GM23338 (cell line): ENCODE measurements at regions not wholly inside any gene's neighbourhood (a gene's known extent, or its start where the extent isn't known, plus 50 kb on each side); places are given as distances from the start of the nearest gene placed in this dataset.

ENCODE experiments used
- ATAC-seq: fragments of 200-7000 bp; cut with Tn5 transposase; 3 replicates; pipeline ENCODE4 v1.9.1; 2020
- DNase-seq: peaks from one replicate; pipeline ENCODE4 v3.0.0-alpha.2; 2015; ENCODE audit warnings: low spot score
- H2AFZ ChIP-seq: fragments of 200-600 bp; sonication (generic); 2 replicates; pipeline ENCODE4 v1.8.0; 2016; ENCODE audit warnings: antibody characterized with exemption, mild to moderate bottlenecking, moderate library complexity
- H3F3A ChIP-seq: fragments of 200-600 bp; sonication (generic); replicated peaks from 2 replicates; pipeline ENCODE4 v1.8.0; 2017; ENCODE audit warnings: antibody characterized with exemption, mixed run types, low read depth
- H3K27ac ChIP-seq: fragments of 200-600 bp; sonication (generic); 2 replicates; pipeline ENCODE4 v1.6.1; 2016; ENCODE audit warnings: low read depth
- H3K27me3 ChIP-seq: fragments of 200-600 bp; sonication (generic); 2 replicates; pipeline ENCODE4 v1.8.0; 2016; ENCODE audit warnings: mild to moderate bottlenecking, mixed run types, moderate library complexity; ENCODE audit not compliant: insufficient read depth
- H3K36me3 ChIP-seq: fragments of 200-600 bp; sonication (generic); 2 replicates; pipeline ENCODE4 v1.8.0; 2016; ENCODE audit warnings: mild to moderate bottlenecking; ENCODE audit not compliant: insufficient read depth
- H3K4me1 ChIP-seq: fragments of 200-600 bp; sonication (generic); 2 replicates; pipeline ENCODE4 v1.8.0; 2016; ENCODE audit warnings: mild to moderate bottlenecking, moderate library complexity; ENCODE audit not compliant: insufficient read depth
- H3K4me2 ChIP-seq: fragments of 200-600 bp; sonication (generic); 2 replicates; pipeline ENCODE4 v1.7.1; 2017; ENCODE audit warnings: mixed run types
- H3K4me3 ChIP-seq: fragments of 200-600 bp; sonication (generic); 2 replicates; pipeline ENCODE4 v1.6.1; 2016; ENCODE audit warnings: mixed run types
- H3K79me2 ChIP-seq: fragments of 200-600 bp; sonication (generic); replicated peaks from 2 replicates; pipeline ENCODE4 v1.8.0; 2017; ENCODE audit warnings: mild to moderate bottlenecking; ENCODE audit not compliant: insufficient read depth
- H3K9me2 ChIP-seq: fragments of 200-600 bp; sonication (generic); 2 replicates; pipeline ENCODE4 v1.8.0; 2017; ENCODE audit not compliant: insufficient read depth
- H4K20me1 ChIP-seq: fragments of 200-600 bp; sonication (generic); replicated peaks from 2 replicates; pipeline ENCODE4 v1.8.0; 2017; ENCODE audit warnings: mild to moderate bottlenecking; ENCODE audit not compliant: insufficient read depth
- H3K27ac Mint-ChIP-seq: 2 replicates; pipeline ENCODE4 v1.8.0; 2020; ENCODE audit warnings: inconsistent platforms, mild to moderate bottlenecking, moderate library complexity, mixed read lengths
- H3K27me3 Mint-ChIP-seq: 3 replicates; pipeline ENCODE4 v1.8.0; 2022; ENCODE audit warnings: low read depth, mild to moderate bottlenecking, moderate library complexity, mixed read lengths, inconsistent platforms; ENCODE audit not compliant: insufficient read depth, poor library complexity
- H3K36me3 Mint-ChIP-seq: 3 replicates; pipeline ENCODE4 v1.8.0; 2021; ENCODE audit warnings: low read depth, mild to moderate bottlenecking, inconsistent platforms, moderate library complexity, mixed read lengths
- H3K4me1 Mint-ChIP-seq: 3 replicates; pipeline ENCODE4 v1.8.0; 2020; ENCODE audit warnings: mild to moderate bottlenecking, inconsistent platforms, mixed read lengths
- H3K4me3 Mint-ChIP-seq: 3 replicates; pipeline ENCODE4 v1.8.0; 2021; ENCODE audit warnings: moderate library complexity, mild to moderate bottlenecking, inconsistent platforms, mixed read lengths
- H3K9me3 Mint-ChIP-seq: 3 replicates; pipeline ENCODE4 v1.8.0; 2020; ENCODE audit warnings: moderate library complexity, mild to moderate bottlenecking, inconsistent platforms, mixed read lengths
- CREB1 ChIP-seq: fragments of 250-450 bp; sonication (Bioruptor Pico); IDR thresholded peaks from 2 replicates; pipeline ENCODE4 v1.5.0; 2020; ENCODE audit warnings: low read depth, mild to moderate bottlenecking, moderate library complexity
- CTCF ChIP-seq, 2 experiments: fragments of 200-600 bp in 1 of 2; sonication (generic) in 1 of 2; conservative IDR thresholded peaks; 2 replicates each; pipeline versions ENCODE4 v1.5.1 to v1.6.1; 2016 to 2017; ENCODE audit warnings: antibody characterized with exemption in 2 of 2, low read depth in 2 of 2, mild to moderate bottlenecking in 2 of 2, moderate library complexity in 1 of 2
- EZH2 ChIP-seq: fragments of 200-600 bp; sonication (generic); IDR thresholded peaks from one replicate; pipeline ENCODE4 v1.8.0; 2017; ENCODE audit warnings: antibody characterized with exemption, mild to moderate bottlenecking, low read depth; ENCODE audit not compliant: unreplicated experiment
- JUNB ChIP-seq: IDR thresholded peaks from one replicate; pipeline ENCODE4 v1.6.1; 2016; ENCODE audit warnings: antibody characterized with exemption; ENCODE audit not compliant: unreplicated experiment
- POLR2AphosphoS5 ChIP-seq: IDR thresholded peaks from 2 replicates; pipeline ENCODE4 v1.6.1; 2016; ENCODE audit warnings: antibody characterized with exemption, low read depth
- REST ChIP-seq: IDR thresholded peaks from one replicate; pipeline ENCODE4 v1.6.1; 2018; ENCODE audit warnings: antibody characterized with exemption; ENCODE audit not compliant: unreplicated experiment
- STAT1 ChIP-seq: IDR thresholded peaks from one replicate; pipeline ENCODE4 v1.6.1; 2016; ENCODE audit warnings: antibody characterized with exemption; ENCODE audit not compliant: unreplicated experiment
- ZNF331 ChIP-seq: fragments of 250-450 bp; sonication (Bioruptor Pico); IDR thresholded peaks from 2 replicates; pipeline ENCODE4 v1.5.0; 2020; ENCODE audit warnings: low read depth, mild to moderate bottlenecking, moderate library complexity
- ZNF462 ChIP-seq: fragments of 250-450 bp; sonication (Bioruptor Pico); IDR thresholded peaks from 2 replicates; pipeline ENCODE4 v1.5.0; 2020; ENCODE audit warnings: mild to moderate bottlenecking, moderate library complexity

GRCh38 chr12:89909753-89910152, 201.1 kb upstream of the ATP2B1 start:
- peaks cover 5% of the 10 kb centered on the region; the same call in 1 of the 2 replicates for H3K4me1 ChIP-seq
- Mint-ChIP-seq H3K4me3 (no peak overlapping the region), H3K9me3 (peaks cover 10% of the 10 kb centered on the region; the same call in 2 of the 3 replicates), H3K4me1 (no peaks in the 10 kb centered on the region), H3K27me3 (peaks cover 4% of the 10 kb centered on the region), H3K27ac (no peak overlapping the region), H3K36me3 (peaks cover 3% of the 10 kb centered on the region; the same call in 2 of the 3 replicates)
- H3K36me3 ChIP-seq = no peaks in the 10 kb centered on the region
- H3K79me2 ChIP-seq = no peaks in the 10 kb centered on the region
- H3K27ac ChIP-seq = no peak overlapping the region
- H3K9me2 ChIP-seq = no peaks in the 10 kb centered on the region
- no peaks in the 10 kb centered on the region for H3F3A ChIP-seq
- TF ChIP-seq CREB1 (no peak), ZNF462 (CRISPR knock-in tag) (no peak), JUNB (no peak), POLR2AphosphoS5 (no peak), REST (no peak), CTCF (conservative IDR thresholded peaks at IDR 0.05; ENCODE audit: low read depth in 2 of 2) (no peak), ZNF331 (CRISPR knock-in tag) (no peak), STAT1 (no peak), EZH2 (no peak)
- DNase-seq (no peak), ATAC-seq (no peak)
- H2AFZ ChIP-seq = no peak overlapping the region
- H3K4me2 ChIP-seq = no peak overlapping the region
- no peak overlapping the region for H3K4me3 ChIP-seq
- no peaks in the 10 kb centered on the region for H4K20me1 ChIP-seq
- H3K27me3 ChIP-seq = no peaks in the 10 kb centered on the region
